ENCODE measurements at regions not wholly inside any gene's neighbourhood (a gene's known extent, or its start where the extent isn't known, plus 50 kb on each side); places are given as distances from the start of the nearest gene placed in this dataset.

GRCh38 chr9:73863924-73864323 lies 633.2 kb upstream of the RORB start (continued):
- TF ChIP-seq, protein P1, sequence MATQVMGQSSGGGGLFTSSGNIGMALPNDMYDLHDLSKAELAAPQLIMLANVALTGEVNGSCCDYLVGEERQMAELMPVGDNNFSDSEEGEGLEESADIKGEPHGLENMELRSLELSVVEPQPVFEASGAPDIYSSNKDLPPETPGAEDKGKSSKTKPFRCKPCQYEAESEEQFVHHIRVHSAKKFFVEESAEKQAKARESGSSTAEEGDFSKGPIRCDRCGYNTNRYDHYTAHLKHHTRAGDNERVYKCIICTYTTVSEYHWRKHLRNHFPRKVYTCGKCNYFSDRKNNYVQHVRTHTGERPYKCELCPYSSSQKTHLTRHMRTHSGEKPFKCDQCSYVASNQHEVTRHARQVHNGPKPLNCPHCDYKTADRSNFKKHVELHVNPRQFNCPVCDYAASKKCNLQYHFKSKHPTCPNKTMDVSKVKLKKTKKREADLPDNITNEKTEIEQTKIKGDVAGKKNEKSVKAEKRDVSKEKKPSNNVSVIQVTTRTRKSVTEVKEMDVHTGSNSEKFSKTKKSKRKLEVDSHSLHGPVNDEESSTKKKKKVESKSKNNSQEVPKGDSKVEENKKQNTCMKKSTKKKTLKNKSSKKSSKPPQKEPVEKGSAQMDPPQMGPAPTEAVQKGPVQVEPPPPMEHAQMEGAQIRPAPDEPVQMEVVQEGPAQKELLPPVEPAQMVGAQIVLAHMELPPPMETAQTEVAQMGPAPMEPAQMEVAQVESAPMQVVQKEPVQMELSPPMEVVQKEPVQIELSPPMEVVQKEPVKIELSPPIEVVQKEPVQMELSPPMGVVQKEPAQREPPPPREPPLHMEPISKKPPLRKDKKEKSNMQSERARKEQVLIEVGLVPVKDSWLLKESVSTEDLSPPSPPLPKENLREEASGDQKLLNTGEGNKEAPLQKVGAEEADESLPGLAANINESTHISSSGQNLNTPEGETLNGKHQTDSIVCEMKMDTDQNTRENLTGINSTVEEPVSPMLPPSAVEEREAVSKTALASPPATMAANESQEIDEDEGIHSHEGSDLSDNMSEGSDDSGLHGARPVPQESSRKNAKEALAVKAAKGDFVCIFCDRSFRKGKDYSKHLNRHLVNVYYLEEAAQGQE (IDR thresholded peaks at IDR 0.05; ENCODE audit: unreplicated experiment) = no peak
- TF ChIP-seq EZH2 (IDR thresholded peaks at IDR 0.05; ENCODE audit: low read depth, unreplicated experiment) (no peak), STAT1 (IDR thresholded peaks at IDR 0.05; ENCODE audit: unreplicated experiment) (no peak), EZH2phosphoT487 (IDR thresholded peaks at IDR 0.05; ENCODE audit: unreplicated experiment) (no peak), POLR2AphosphoS5 (IDR thresholded peaks at IDR 0.05; ENCODE audit: low read depth) (no peak), ZNF331 (CRISPR knock-in tag; IDR thresholded peaks at IDR 0.05; ENCODE audit: low read depth) (no peak), JUNB (IDR thresholded peaks at IDR 0.05; ENCODE audit: unreplicated experiment) (no peak), ZNF114 (CRISPR knock-in tag; IDR thresholded peaks at IDR 0.05) (no peak), CREB1 (CRISPR knock-in tag; IDR thresholded peaks at IDR 0.05; ENCODE audit: low read depth) (no peak)
- TF ChIP-seq, protein P2, sequence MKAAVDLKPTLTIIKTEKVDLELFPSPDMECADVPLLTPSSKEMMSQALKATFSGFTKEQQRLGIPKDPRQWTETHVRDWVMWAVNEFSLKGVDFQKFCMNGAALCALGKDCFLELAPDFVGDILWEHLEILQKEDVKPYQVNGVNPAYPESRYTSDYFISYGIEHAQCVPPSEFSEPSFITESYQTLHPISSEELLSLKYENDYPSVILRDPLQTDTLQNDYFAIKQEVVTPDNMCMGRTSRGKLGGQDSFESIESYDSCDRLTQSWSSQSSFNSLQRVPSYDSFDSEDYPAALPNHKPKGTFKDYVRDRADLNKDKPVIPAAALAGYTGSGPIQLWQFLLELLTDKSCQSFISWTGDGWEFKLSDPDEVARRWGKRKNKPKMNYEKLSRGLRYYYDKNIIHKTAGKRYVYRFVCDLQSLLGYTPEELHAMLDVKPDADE (IDR thresholded peaks at IDR 0.05) = no peak

GRCh38 chr9:73866451-73866850 lies 630.7 kb upstream of the RORB start:
- H3K4me3 ChIP-seq = no peak overlapping the region
- no peaks in the 10 kb centered on the region for H3K4me1 ChIP-seq (ENCODE audit: insufficient read depth)
- Mint-ChIP-seq H3K27me3 (ENCODE audit: insufficient read depth, low read depth, poor library complexity) (no peaks in the 10 kb centered on the region), H3K9me3 (no peaks in the 10 kb centered on the region), H3K36me3 (ENCODE audit: low read depth) (no peaks in the 10 kb centered on the region), H3K4me1 (peaks cover under 1% of the 10 kb centered on the region; the same call in 1 of the 3 replicates), H3K4me3 (no peak overlapping the region), H3K27ac (no peak overlapping the region)
- no peak overlapping the region for H2AFZ ChIP-seq
- H3F3A ChIP-seq (replicated peaks; ENCODE audit: low read depth) = no peaks in the 10 kb centered on the region
- no peaks in the 10 kb centered on the region for H3K27me3 ChIP-seq (ENCODE audit: insufficient read depth)
- no peaks in the 10 kb centered on the region for H3K36me3 ChIP-seq (ENCODE audit: insufficient read depth)
- no peaks in the 10 kb centered on the region for H3K9me2 ChIP-seq (ENCODE audit: insufficient read depth)
- no peak overlapping the region for H3K27ac ChIP-seq (ENCODE audit: low read depth)
- TF ChIP-seq EZH2 (IDR thresholded peaks at IDR 0.05; ENCODE audit: low read depth, unreplicated experiment) = no peak
- TF ChIP-seq STAT1 (IDR thresholded peaks at IDR 0.05; ENCODE audit: unreplicated experiment) = no peak
- TF ChIP-seq EZH2phosphoT487 (IDR thresholded peaks at IDR 0.05; ENCODE audit: unreplicated experiment) = no peak
- no peak for TF ChIP-seq CTCF (conservative IDR thresholded peaks at IDR 0.05; ENCODE audit: low read depth in 2 of 2)
- TF ChIP-seq ZNF114 (CRISPR knock-in tag; IDR thresholded peaks at IDR 0.05) = no peak
- TF ChIP-seq POLR2AphosphoS5 (IDR thresholded peaks at IDR 0.05; ENCODE audit: low read depth) = no peak
- TF ChIP-seq JUNB (IDR thresholded peaks at IDR 0.05; ENCODE audit: unreplicated experiment) = no peak
- TF ChIP-seq NANOG (IDR thresholded peaks at IDR 0.05; ENCODE audit: borderline replicate concordance) = no peak
- TF ChIP-seq ZNF331 (CRISPR knock-in tag; IDR thresholded peaks at IDR 0.05; ENCODE audit: low read depth) = no peak
- TF ChIP-seq, protein P2 (IDR thresholded peaks at IDR 0.05) = no peak
- no peaks in the 10 kb centered on the region for H3K79me2 ChIP-seq (replicated peaks; ENCODE audit: insufficient read depth)
- DNase-seq (ENCODE audit: low spot score) = no peak
- ATAC-seq = no peak
- H3K4me2 ChIP-seq = no peak overlapping the region
- no peaks in the 10 kb centered on the region for H4K20me1 ChIP-seq (replicated peaks; ENCODE audit: insufficient read depth)
